Progenitor cell of endocrine pancreas (in vitro differentiated cells): ENCODE measurements at regions not wholly inside any gene's neighbourhood (a gene's known extent, or its start where the extent isn't known, plus 50 kb on each side); places are given as distances from the start of the nearest gene placed in this dataset.

Source experiments
- DNase-seq: peaks from one replicate; pipeline ENCODE4 v3.0.0; 2021; ENCODE audit warnings: low spot score; ENCODE audit not compliant: unreplicated experiment
- H3K27ac Mint-ChIP-seq: 2 replicates; pipeline ENCODE4 v1.8.0; 2021; ENCODE audit warnings: mild to moderate bottlenecking, moderate library complexity, mixed read lengths
- H3K27me3 Mint-ChIP-seq: 2 replicates; pipeline ENCODE4 v1.8.0; 2021; ENCODE audit warnings: mixed read lengths
- H3K36me3 Mint-ChIP-seq: 2 replicates; pipeline ENCODE4 v1.8.0; 2022; ENCODE audit warnings: mixed read lengths; ENCODE audit not compliant: insufficient read depth
- H3K4me1 Mint-ChIP-seq: 2 replicates; pipeline ENCODE4 v1.8.0; 2021; ENCODE audit warnings: low read depth, mixed read lengths
- H3K4me3 Mint-ChIP-seq: 2 replicates; pipeline ENCODE4 v1.8.0; 2021; ENCODE audit warnings: low read depth, mild to moderate bottlenecking, moderate library complexity, mixed read lengths
- H3K9me3 Mint-ChIP-seq: 2 replicates; pipeline ENCODE4 v1.8.0; 2021; ENCODE audit warnings: low read depth, mixed read lengths
- CTCF ChIP-seq: fragments of 200-600 bp; sonication (generic); IDR thresholded peaks from one replicate; pipeline ENCODE4 v1.5.0; 2021; ENCODE audit warnings: antibody characterized with exemption, mild to moderate bottlenecking; ENCODE audit not compliant: unreplicated experiment

- DNase-seq, result no peak
- no peak for TF ChIP-seq CTCF
- H3K27me3 Mint-ChIP-seq, result no peaks in the 10 kb centered on the region
- H3K36me3 Mint-ChIP-seq, result no peaks in the 10 kb centered on the region
- no peak overlapping the region for H3K27ac Mint-ChIP-seq
- no peaks in the 10 kb centered on the region for H3K4me1 Mint-ChIP-seq
- peaks cover 9% of the 10 kb centered on the region for H3K9me3 Mint-ChIP-seq
- H3K4me3 Mint-ChIP-seq, result no peak overlapping the region
Measured at GRCh38 chr15:38128341-38128781, 124.3 kb upstream of the SPRED1 start.

DNA sequence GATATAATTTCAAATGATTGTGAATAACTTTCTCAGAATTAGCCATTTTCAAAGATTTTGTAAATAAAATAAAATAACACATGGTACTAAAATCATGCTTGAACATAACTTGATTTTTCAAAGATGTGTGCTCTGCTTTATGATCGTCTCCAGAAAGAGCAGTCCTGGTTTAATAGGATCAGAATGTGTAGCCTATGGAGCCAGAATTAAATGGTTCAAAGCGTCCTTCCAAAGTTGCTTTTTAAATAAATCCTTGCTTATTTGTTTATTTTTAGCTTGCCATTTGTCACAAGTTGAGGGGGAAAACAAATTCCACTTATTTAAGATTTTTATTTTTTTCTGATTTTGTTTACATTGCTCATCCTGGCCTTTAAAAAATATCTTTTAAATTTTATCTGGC is 123.7 kb upstream of the SPRED1 start:
- DNase-seq, result no peak
- Mint-ChIP-seq H3K4me1 (no peaks in the 10 kb centered on the region), H3K36me3 (no peaks in the 10 kb centered on the region), H3K4me3 (no peak overlapping the region), H3K27ac (no peak overlapping the region), H3K27me3 (no peaks in the 10 kb centered on the region), H3K9me3 (peaks cover 7% of the 10 kb centered on the region)
- TF ChIP-seq CTCF, result no peak

DNA sequence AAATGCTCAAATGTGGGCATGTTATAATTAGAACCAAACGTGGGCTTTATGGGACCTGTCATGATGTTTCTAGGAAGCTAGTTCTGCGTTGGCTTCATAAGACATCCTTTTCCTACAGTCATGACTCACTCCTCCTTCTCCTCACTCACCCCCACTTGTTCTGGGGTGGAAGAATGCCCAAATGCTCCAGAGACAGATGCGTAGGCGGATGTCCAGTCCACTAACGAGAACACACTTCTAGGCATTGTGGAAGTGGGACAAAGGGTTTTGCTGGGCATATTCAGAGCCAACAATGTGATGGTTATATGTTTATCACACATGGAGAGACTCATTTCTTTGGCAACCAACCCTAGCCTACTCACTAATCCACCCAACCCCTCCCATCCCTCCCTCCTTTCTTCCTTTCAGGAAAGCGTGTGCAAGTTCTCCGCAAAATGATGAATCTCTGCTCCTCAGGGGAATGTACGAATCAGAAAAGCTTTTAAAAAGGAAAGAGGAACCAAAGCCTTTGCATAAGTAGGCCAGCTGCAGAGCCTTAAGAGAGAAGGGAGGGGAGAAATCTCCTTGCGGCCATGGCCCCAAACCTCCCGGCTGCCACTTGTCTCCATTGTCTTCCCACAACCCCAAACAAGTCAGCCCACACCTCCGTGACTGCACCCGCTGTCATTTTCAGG is 123.0 kb upstream of the SPRED1 start:
- no peak overlapping the region for H3K4me3 Mint-ChIP-seq
- H3K9me3 Mint-ChIP-seq, result peaks cover 3% of the 10 kb centered on the region
- DNase-seq, result no peak
- H3K27me3 Mint-ChIP-seq, result no peaks in the 10 kb centered on the region
- H3K36me3 Mint-ChIP-seq, result no peaks in the 10 kb centered on the region
- H3K4me1 Mint-ChIP-seq, result no peaks in the 10 kb centered on the region
- peak overlapping the region; percentile 76 for H3K27ac Mint-ChIP-seq
- no peak for TF ChIP-seq CTCF

GRCh38 chr15:38130205-38130567 is 122.5 kb upstream of the SPRED1 start:
- TF ChIP-seq CTCF, result no peak
- no peak overlapping the region for H3K4me3 Mint-ChIP-seq
- no peaks in the 10 kb centered on the region for H3K9me3 Mint-ChIP-seq
- H3K27ac Mint-ChIP-seq, result peak overlapping the region; percentile 76
- no peaks in the 10 kb centered on the region for H3K27me3 Mint-ChIP-seq
- no peaks in the 10 kb centered on the region for H3K36me3 Mint-ChIP-seq
- no peak for DNase-seq
- no peaks in the 10 kb centered on the region for H3K4me1 Mint-ChIP-seq

- Mint-ChIP-seq H3K27me3 (no peaks in the 10 kb centered on the region), H3K9me3 (peaks cover 3% of the 10 kb centered on the region), H3K27ac (no peak overlapping the region), H3K4me3 (no peak overlapping the region), H3K4me1 (no peaks in the 10 kb centered on the region), H3K36me3 (no peaks in the 10 kb centered on the region)
- no peak for DNase-seq
- TF ChIP-seq CTCF, result no peak
Measured at GRCh38 chr15:38130740-38131498, 121.7 kb upstream of the SPRED1 start.
